ENCODE measurements at regions not wholly inside any gene's neighbourhood (a gene's known extent, or its start where the extent isn't known, plus 50 kb on each side); places are given as distances from the start of the nearest gene placed in this dataset.

GRCh38 chr3:59576606-59577005, 526.8 kb upstream of the CFAP20DC start:
- TF ChIP-seq CTCF (IDR thresholded peaks at IDR 0.05), result no peak
- no peak for TF ChIP-seq POLR2A (IDR thresholded peaks at IDR 0.05)
